Gastroesophageal sphincter (tissue), 3 donors: ENCODE measurements at regions not wholly inside any gene's neighbourhood (a gene's known extent, or its start where the extent isn't known, plus 50 kb on each side); places are given as distances from the start of the nearest gene placed in this dataset.

ENCODE experiments used
- POLR2AphosphoS5 ChIP-seq: sonication (generic); formaldehyde crosslinking; IDR thresholded peaks from one replicate; pipeline ENCODE4 v1.6.1; 2017; ENCODE audit warnings: antibody characterized with exemption
- TF ChIP-seq, protein P1 (sequence below), 4 experiments: fragments of 200-600 bp in 2 of 4; fragments of 450-650 bp in 2 of 4; sonication (generic) in 1 of 4; IDR thresholded peaks; one replicate each; pipeline ENCODE4 v1.5.1; 2017 to 2019; ENCODE audit warnings: antibody characterized with exemption in 4 of 4, mild to moderate bottlenecking in 2 of 4, moderate library complexity in 2 of 4

DNA sequence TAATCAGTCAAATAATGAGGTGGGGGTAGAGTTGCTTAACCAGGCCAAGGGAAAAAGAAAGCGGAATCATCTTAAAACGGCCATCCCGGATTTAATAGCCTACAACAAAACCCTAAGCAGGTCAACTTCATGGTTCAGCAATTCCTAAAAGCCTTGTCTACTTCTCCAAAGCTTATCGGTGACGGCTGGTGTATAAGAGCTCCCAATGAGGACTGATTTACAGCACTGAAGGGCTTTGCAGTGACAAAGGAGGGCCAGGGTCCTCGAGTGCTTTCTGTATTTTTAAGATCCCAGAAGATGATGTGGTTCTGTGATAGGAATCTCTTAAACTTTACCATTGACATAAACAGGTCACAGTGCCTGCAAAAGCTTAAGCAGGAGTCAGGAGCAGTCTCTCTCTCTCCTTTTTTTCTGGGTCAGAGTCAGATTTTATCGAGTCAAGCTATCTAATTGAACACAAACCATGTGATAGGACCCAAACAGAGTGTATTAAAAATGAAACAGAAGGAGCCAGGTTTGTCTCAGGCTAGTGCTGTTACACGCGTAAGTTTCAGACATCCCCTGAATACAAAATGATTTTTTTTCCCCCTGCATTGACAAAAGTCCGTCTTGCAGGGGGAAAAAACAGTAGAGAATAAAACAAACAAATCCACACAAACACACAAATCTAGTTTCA is 663.6 kb upstream of the ZNF608 start:
- TF ChIP-seq, protein P1, sequence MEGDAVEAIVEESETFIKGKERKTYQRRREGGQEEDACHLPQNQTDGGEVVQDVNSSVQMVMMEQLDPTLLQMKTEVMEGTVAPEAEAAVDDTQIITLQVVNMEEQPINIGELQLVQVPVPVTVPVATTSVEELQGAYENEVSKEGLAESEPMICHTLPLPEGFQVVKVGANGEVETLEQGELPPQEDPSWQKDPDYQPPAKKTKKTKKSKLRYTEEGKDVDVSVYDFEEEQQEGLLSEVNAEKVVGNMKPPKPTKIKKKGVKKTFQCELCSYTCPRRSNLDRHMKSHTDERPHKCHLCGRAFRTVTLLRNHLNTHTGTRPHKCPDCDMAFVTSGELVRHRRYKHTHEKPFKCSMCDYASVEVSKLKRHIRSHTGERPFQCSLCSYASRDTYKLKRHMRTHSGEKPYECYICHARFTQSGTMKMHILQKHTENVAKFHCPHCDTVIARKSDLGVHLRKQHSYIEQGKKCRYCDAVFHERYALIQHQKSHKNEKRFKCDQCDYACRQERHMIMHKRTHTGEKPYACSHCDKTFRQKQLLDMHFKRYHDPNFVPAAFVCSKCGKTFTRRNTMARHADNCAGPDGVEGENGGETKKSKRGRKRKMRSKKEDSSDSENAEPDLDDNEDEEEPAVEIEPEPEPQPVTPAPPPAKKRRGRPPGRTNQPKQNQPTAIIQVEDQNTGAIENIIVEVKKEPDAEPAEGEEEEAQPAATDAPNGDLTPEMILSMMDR (IDR thresholded peaks at IDR 0.05), result no peak
- TF ChIP-seq POLR2AphosphoS5, result no peak
